IMR-90 (cell line): ENCODE measurements at regions not wholly inside any gene's neighbourhood (a gene's known extent, or its start where the extent isn't known, plus 50 kb on each side); places are given as distances from the start of the nearest gene placed in this dataset.

Experiments used
- ATAC-seq: fragments of 200-7000 bp; cut with Tn5 transposase; 2 replicates; pipeline ENCODE4 v1.9.1; 2020; ENCODE audit warnings: low read depth, mild to moderate bottlenecking, moderate library complexity
- BruUV-seq: library from RNA; stranded (reverse); fragments of 400-500 nt; replicated peaks from 2 replicates; lab custom pipeline; 2021; lab: Mats Ljungman, UMichigan
- CTCF ChIA-PET: fragments of 300-600 bp; formaldehyde crosslinking; extraction: SDS; loops from one replicate; lab custom pipeline; 2021; ENCODE audit warnings: antibody characterized with exemption; lab: Yijun Ruan, JAX
- POLR2A ChIA-PET: fragments of 300-600 bp; sonication (Branson Sonifier 250); formaldehyde crosslinking; loops from one replicate; lab custom pipeline; 2022; ENCODE audit warnings: antibody characterized with exemption; ENCODE audit not compliant: unreplicated experiment; lab: Charles Lee
- DNase-seq: peaks from one replicate; pipeline ENCODE4 v3.0.0; 2013
- H2AFZ ChIP-seq: replicated peaks from 2 replicates; pipeline ENCODE3; 2013; ENCODE audit warnings: low read length, mild to moderate bottlenecking; ENCODE audit not compliant: poor library complexity
- H2AK5ac ChIP-seq: 2 replicates; pipeline ENCODE4 v1.6.1; 2013; ENCODE audit warnings: low read depth, low read length, inconsistent platforms
- H2AK9ac ChIP-seq: replicated peaks from 2 replicates; pipeline ENCODE3; 2013; ENCODE audit warnings: mild to moderate bottlenecking, low read depth, low read length, moderate library complexity; ENCODE audit not compliant: poor library complexity
- H2BK120ac ChIP-seq: 2 replicates; pipeline ENCODE4 v1.6.1; 2013; ENCODE audit warnings: low read depth, low read length, inconsistent platforms
- H2BK15ac ChIP-seq: 3 replicates; pipeline ENCODE4 v1.6.1; 2013; ENCODE audit warnings: low read depth, low read length, inconsistent platforms
- H2BK20ac ChIP-seq: 2 replicates; pipeline ENCODE4 v1.6.1; 2013; ENCODE audit warnings: low read depth, mild to moderate bottlenecking, inconsistent platforms, low read length, moderate library complexity
- H2BK5ac ChIP-seq: 2 replicates; pipeline ENCODE4 v1.6.1; 2013; ENCODE audit warnings: mild to moderate bottlenecking, low read depth, low read length, inconsistent platforms; ENCODE audit not compliant: poor library complexity, severe bottlenecking
- H3K14ac ChIP-seq: replicated peaks from 2 replicates; pipeline ENCODE4 v1.6.1; 2013; ENCODE audit warnings: low read depth, low read length, inconsistent platforms
- H3K18ac ChIP-seq: 2 replicates; pipeline ENCODE4 v1.6.1; 2013; ENCODE audit warnings: low read depth, low read length, control low read depth
- H3K23ac ChIP-seq: 2 replicates; pipeline ENCODE4 v1.6.1; 2013; ENCODE audit warnings: low read depth, low read length, inconsistent platforms
- H3K27ac ChIP-seq: 2 replicates; pipeline ENCODE4 v1.5.1; 2013; ENCODE audit warnings: mild to moderate bottlenecking, control low read depth, low read length; ENCODE audit not compliant: insufficient read depth
- H3K27me3 ChIP-seq: 2 replicates; pipeline ENCODE4 v1.6.1; 2013; ENCODE audit warnings: low read length; ENCODE audit not compliant: control insufficient read depth, insufficient read depth
- H3K36me3 ChIP-seq: 2 replicates; pipeline ENCODE4 v1.6.1; 2013; ENCODE audit warnings: low read length, mixed read lengths; ENCODE audit not compliant: control insufficient read depth, insufficient read depth
- H3K4ac ChIP-seq: 2 replicates; pipeline ENCODE4 v1.6.1; 2013; ENCODE audit warnings: low read depth, low read length, inconsistent platforms
- H3K4me1 ChIP-seq: 2 replicates; pipeline ENCODE4 v1.6.1; 2013; ENCODE audit warnings: low read length, mixed read lengths; ENCODE audit not compliant: control insufficient read depth, insufficient read depth
- H3K4me2 ChIP-seq: 2 replicates; pipeline ENCODE4 v1.6.1; 2013; ENCODE audit warnings: low read depth, mild to moderate bottlenecking, control low read depth, low read length, moderate library complexity
- H3K4me3 ChIP-seq: 2 replicates; pipeline ENCODE4 v1.5.1; 2013; ENCODE audit warnings: low read depth, mild to moderate bottlenecking, control low read depth, low read length, moderate library complexity; ENCODE audit not compliant: insufficient read depth
- H3K56ac ChIP-seq: 2 replicates; pipeline ENCODE4 v1.6.1; 2013; ENCODE audit warnings: low read length, inconsistent platforms; ENCODE audit not compliant: insufficient read depth; ENCODE audit errors: extremely low read depth
- H3K79me1 ChIP-seq, 2 experiments: 2 replicates each; pipeline ENCODE4 v1.6.1; 2013; ENCODE audit warnings: low read length in 2 of 2, inconsistent platforms in 1 of 2, low read depth in 1 of 2
- H3K9ac ChIP-seq: 2 replicates; pipeline ENCODE4 v1.6.1; 2013; ENCODE audit warnings: low read depth, low read length, control low read depth
- H3K9me1 ChIP-seq: 2 replicates; pipeline ENCODE4 v1.6.1; 2013; ENCODE audit warnings: low read length, inconsistent platforms; ENCODE audit not compliant: insufficient read depth
- H3K9me3 ChIP-seq: 2 replicates; pipeline ENCODE4 v1.6.1; 2013; ENCODE audit warnings: low read length; ENCODE audit not compliant: control insufficient read depth, insufficient read depth
- H4K20me1 ChIP-seq: 2 replicates; pipeline ENCODE4 v1.6.1; 2013; ENCODE audit warnings: low read length, inconsistent platforms; ENCODE audit not compliant: insufficient read depth
- H4K5ac ChIP-seq: 2 replicates; pipeline ENCODE4 v1.6.1; 2013; ENCODE audit warnings: mild to moderate bottlenecking, low read depth, low read length, control low read depth
- H4K8ac ChIP-seq, 2 experiments: 2 replicates each; pipeline ENCODE4 v1.6.1; 2013; ENCODE audit warnings: low read depth in 2 of 2, low read length in 2 of 2, control low read depth in 1 of 2, inconsistent platforms in 1 of 2
- H4K91ac ChIP-seq: 2 replicates; pipeline ENCODE4 v1.6.1; 2013; ENCODE audit warnings: low read depth, low read length, inconsistent platforms; ENCODE audit not compliant: insufficient read depth
- ELK1 ChIP-seq: fragments of 150-350 bp; IDR thresholded peaks from 2 replicates; pipeline ENCODE4 v1.6.1; 2016; ENCODE audit warnings: low read depth, mild to moderate bottlenecking, low read length, moderate library complexity, borderline replicate concordance
- MXI1 ChIP-seq: IDR thresholded peaks from 2 replicates; pipeline ENCODE4 v1.6.1; 2012; ENCODE audit warnings: low read depth, mild to moderate bottlenecking, low read length, moderate library complexity, borderline replicate concordance
- dilution Hi-C: fragments of 300-500 bp; cut with HindIII; formaldehyde crosslinking; loops from one replicate; pipeline ENCODE4 v1.14.3; 2018; ENCODE audit warnings: low sequenced_read_pairs; ENCODE audit not compliant: unreplicated experiment
- in situ Hi-C: fragments of 300-500 bp; cut with MboI; formaldehyde crosslinking; loops from 3 replicates; pipeline ENCODE4 v1.14.3; 2019; ENCODE audit warnings: low sequenced_read_pairs, inconsistent platforms, mixed read lengths
- intact Hi-C: fragments of 100-400 bp; cut with micrococcal nuclease; formaldehyde crosslinking; loops from 2 replicates; pipeline ENCODE4 v1.10.0; 2022

- H2BK120ac ChIP-seq, result no peak overlapping the region
- no peak overlapping the region for H2BK20ac ChIP-seq
- H3K14ac ChIP-seq, result no peak overlapping the region
- dilution Hi-C loops, result no loop called here
- no peak overlapping the region for H3K56ac ChIP-seq
- no peaks in the 10 kb centered on the region for H3K36me3 ChIP-seq
- no peak overlapping the region for H3K4ac ChIP-seq
- no peaks in the 10 kb centered on the region for H3K79me1 ChIP-seq
- no peak overlapping the region for H3K4me3 ChIP-seq
- ATAC-seq, result peak; percentile 66
- peaks cover 5% of the 10 kb centered on the region for H3K4me1 ChIP-seq
- no peak overlapping the region for H3K23ac ChIP-seq
- H2AK9ac ChIP-seq, result no peak overlapping the region
- DNase-seq, result peak; percentile 33
- H4K5ac ChIP-seq, result no peak overlapping the region
- intact Hi-C loops, result no loop called here
- H3K9me3 ChIP-seq, result no peaks in the 10 kb centered on the region
- in situ Hi-C loops, result no loop called here
- no peak overlapping the region for H4K8ac ChIP-seq
- peaks cover 4% of the 10 kb centered on the region; the same call in 1 of the 2 replicates for H3K9me1 ChIP-seq
- TF ChIP-seq MXI1 (no peak), ELK1 (no peak)
- no peak overlapping the region for H3K18ac ChIP-seq
- no peak overlapping the region for H3K27ac ChIP-seq
- H4K91ac ChIP-seq, result no peak overlapping the region
- no peaks in the 10 kb centered on the region for H3K27me3 ChIP-seq
- no TSS peak for BruUV-seq
- no peak overlapping the region for H2BK15ac ChIP-seq
- no peak overlapping the region for H2AFZ ChIP-seq
- H4K20me1 ChIP-seq, result no peaks in the 10 kb centered on the region
- no peak overlapping the region for H3K9ac ChIP-seq
- CTCF ChIA-PET, result interaction anchor here (1.3 kb wide), 1 partner anchor 24 kb away, joined by 3 read pairs; no protein-coding TSS in a partner anchor
- H2BK5ac ChIP-seq, result no peak overlapping the region
- POLR2A ChIA-PET, result no interaction called here
- no peak overlapping the region for H3K4me2 ChIP-seq
- no peak overlapping the region for H2AK5ac ChIP-seq
Measured at GRCh38 chr21:16837321-16837720, 675.5 kb upstream of the CXADR start.
